GM18873 (cell line): ENCODE measurements at regions not wholly inside any gene's neighbourhood (a gene's known extent, or its start where the extent isn't known, plus 50 kb on each side); places are given as distances from the start of the nearest gene placed in this dataset.
"Not testable (repeated sequence)": the region's sequence is repeated elsewhere in the genome, so short reads cannot be mapped to it uniquely, and the experiment has no call there.

Source experiments
- ATAC-seq: cut with Tn5 transposase; IDR thresholded peaks from one replicate; pipeline ENCODE4 v1.9.1; 2021; ENCODE audit warnings: mild to moderate bottlenecking, moderate library complexity, moderate number of reproducible peaks; ENCODE audit not compliant: unreplicated experiment, low FRiP score

GRCh38 chr4:137961051-137961438, 281.1 kb downstream of the SLC7A11 start:
- no peak for ATAC-seq

- no peak for ATAC-seq
These were observed 281.6 kb downstream of the SLC7A11 start for GRCh38 chr4:137960371-137961050.

GRCh38 chr4:137957806-137958205, 284.3 kb downstream of the SLC7A11 start:
- no peak for ATAC-seq

- no peak for ATAC-seq
These were observed 285.9 kb downstream of the SLC7A11 start for GRCh38 chr4:137956256-137956655.

GRCh38 chr4:137955595-137955994, 286.6 kb downstream of the SLC7A11 start:
- no peak for ATAC-seq

GRCh38 chr4:137952116-137952515, 290.0 kb downstream of the SLC7A11 start:
- no peak for ATAC-seq

- no peak for ATAC-seq
These were observed 291.9 kb downstream of the SLC7A11 start for GRCh38 chr4:137950286-137950685.

GRCh38 chr4:137949746-137950145, 292.4 kb downstream of the SLC7A11 start:
- ATAC-seq, result no peak

- ATAC-seq, result no peak
These were observed 295.5 kb downstream of the SLC7A11 start for GRCh38 chr4:137946453-137947174.

GRCh38 chr4:137942815-137943214, 299.3 kb downstream of the SLC7A11 start:
- not testable (repeated sequence) for ATAC-seq

GRCh38 chr4:137942015-137942515, 300.1 kb downstream of the SLC7A11 start:
- not testable (repeated sequence) for ATAC-seq

- no peak for ATAC-seq
These were observed 307.2 kb downstream of the SLC7A11 start for GRCh38 chr4:137934911-137935310.

- no peak for ATAC-seq
These were observed 308.1 kb downstream of the SLC7A11 start for GRCh38 chr4:137934046-137934445.

GRCh38 chr4:137927972-137928371, 314.2 kb downstream of the SLC7A11 start:
- no peak for ATAC-seq

- no peak for ATAC-seq
These were observed 318.7 kb downstream of the SLC7A11 start for GRCh38 chr4:137923494-137923893.

GRCh38 chr4:137922721-137923120, 319.4 kb downstream of the SLC7A11 start:
- no peak for ATAC-seq

GRCh38 chr4:137909529-137910309, 332.4 kb downstream of the SLC7A11 start:
- ATAC-seq, result no peak

GRCh38 chr4:137905930-137906329, 336.2 kb downstream of the SLC7A11 start:
- no peak for ATAC-seq

- no peak for ATAC-seq
These were observed 341.0 kb downstream of the SLC7A11 start for GRCh38 chr4:137901114-137901513.

- no peak for ATAC-seq
These were observed 345.9 kb downstream of the SLC7A11 start for GRCh38 chr4:137896221-137896737.

- not testable (repeated sequence) for ATAC-seq
These were observed 346.6 kb downstream of the SLC7A11 start for GRCh38 chr4:137895515-137895914.
